GM12873 (cell line): ENCODE measurements at regions not wholly inside any gene's neighbourhood (a gene's known extent, or its start where the extent isn't known, plus 50 kb on each side); places are given as distances from the start of the nearest gene placed in this dataset.

ENCODE experiments used
- CTCF ChIP-seq: IDR thresholded peaks from 2 replicates; pipeline ENCODE4 v1.5.1; 2012; ENCODE audit warnings: low read depth, mild to moderate bottlenecking, moderate library complexity, low read length, control low read depth; ENCODE audit not compliant: insufficient read depth; ENCODE audit errors: missing control alignments

GRCh38 chr11:23797624-23798419 is 699.0 kb upstream of the LUZP2 start:
- no peak for TF ChIP-seq CTCF

- no peak for TF ChIP-seq CTCF
Observed at GRCh38 chr11:23836981-23837380, 659.9 kb upstream of the LUZP2 start.

- no peak for TF ChIP-seq CTCF
Observed at GRCh38 chr11:23840872-23841271, 656.0 kb upstream of the LUZP2 start.

GRCh38 chr11:23846902-23847422 is 649.9 kb upstream of the LUZP2 start:
- TF ChIP-seq CTCF = no peak

GRCh38 chr11:23851216-23851615 is 645.6 kb upstream of the LUZP2 start:
- TF ChIP-seq CTCF = no peak

- no peak for TF ChIP-seq CTCF
Observed at GRCh38 chr11:23856654-23857053, 640.2 kb upstream of the LUZP2 start.

GRCh38 chr11:23859087-23859486 is 637.8 kb upstream of the LUZP2 start:
- no peak for TF ChIP-seq CTCF
